ENCODE measurements at regions not wholly inside any gene's neighbourhood (a gene's known extent, or its start where the extent isn't known, plus 50 kb on each side); places are given as distances from the start of the nearest gene placed in this dataset.
"Not testable (repeated sequence)": the region's sequence is repeated elsewhere in the genome, so short reads cannot be mapped to it uniquely, and the experiment has no call there.

GRCh38 chr10:46720386-46720785 is 141.5 kb downstream of the SYT15 start:
- CTCF ChIA-PET; H3K27me3 ChIP-seq (ENCODE audit: control insufficient read depth, insufficient read depth, low read length); DNase-seq (ENCODE audit: low read depth, low spot score); H3K9me3 ChIP-seq (ENCODE audit: control insufficient read depth, insufficient read depth, low read depth, low read length); H3K27ac ChIP-seq (ENCODE audit: low read length); H3K4me1 ChIP-seq (ENCODE audit: control insufficient read depth, insufficient read depth, low read length); BruUV-seq (replicated peaks); in situ Hi-C loops (cut with HindIII; ENCODE audit: low pct_unique_long_range_greater_than_20kb, low sequenced_read_pairs); POLR2A ChIA-PET; intact Hi-C loops (cut with micrococcal nuclease; ENCODE audit: unreplicated experiment); H3K36me3 ChIP-seq (ENCODE audit: control insufficient read depth, insufficient read depth, low read length); H3K4me3 ChIP-seq (ENCODE audit: low read depth in 2 of 2, low read length in 2 of 2): not testable (repeated sequence)
- ATAC-seq, result peak; percentile 77
- TF ChIP-seq CTCF (IDR thresholded peaks at IDR 0.05), result peak; percentile 9; the same call in 1 of the 2 replicates

GRCh38 chr10:46720811-46721518 is 142.0 kb downstream of the SYT15 start:
- H3K27me3 ChIP-seq (ENCODE audit: control insufficient read depth, insufficient read depth, low read length); ATAC-seq; H3K9me3 ChIP-seq (ENCODE audit: control insufficient read depth, insufficient read depth, low read depth, low read length); H3K36me3 ChIP-seq (ENCODE audit: control insufficient read depth, insufficient read depth, low read length); CTCF ChIA-PET; H3K4me1 ChIP-seq (ENCODE audit: control insufficient read depth, insufficient read depth, low read length); in situ Hi-C loops (cut with HindIII; ENCODE audit: low pct_unique_long_range_greater_than_20kb, low sequenced_read_pairs); DNase-seq (ENCODE audit: low read depth, low spot score); H3K4me3 ChIP-seq (ENCODE audit: low read depth in 2 of 2, low read length in 2 of 2); H3K27ac ChIP-seq (ENCODE audit: low read length); BruUV-seq (replicated peaks); POLR2A ChIA-PET; intact Hi-C loops (cut with micrococcal nuclease; ENCODE audit: unreplicated experiment): not testable (repeated sequence)

- H3K36me3 ChIP-seq (ENCODE audit: control insufficient read depth, insufficient read depth, low read length); intact Hi-C loops (cut with micrococcal nuclease; ENCODE audit: unreplicated experiment); H3K27me3 ChIP-seq (ENCODE audit: control insufficient read depth, insufficient read depth, low read length); DNase-seq (ENCODE audit: low read depth, low spot score); H3K9me3 ChIP-seq (ENCODE audit: control insufficient read depth, insufficient read depth, low read depth, low read length); POLR2A ChIA-PET; ATAC-seq; H3K27ac ChIP-seq (ENCODE audit: low read length); BruUV-seq (replicated peaks); H3K4me3 ChIP-seq (ENCODE audit: low read depth in 2 of 2, low read length in 2 of 2); H3K4me1 ChIP-seq (ENCODE audit: control insufficient read depth, insufficient read depth, low read length); CTCF ChIA-PET; in situ Hi-C loops (cut with HindIII; ENCODE audit: low pct_unique_long_range_greater_than_20kb, low sequenced_read_pairs): not testable (repeated sequence)
Observed at GRCh38 chr10:46724258-46724657, 145.3 kb downstream of the SYT15 start.

- H3K27me3 ChIP-seq (ENCODE audit: control insufficient read depth, insufficient read depth, low read length); DNase-seq (ENCODE audit: low read depth, low spot score); POLR2A ChIA-PET; ATAC-seq; in situ Hi-C loops (cut with HindIII; ENCODE audit: low pct_unique_long_range_greater_than_20kb, low sequenced_read_pairs); CTCF ChIA-PET; H3K36me3 ChIP-seq (ENCODE audit: control insufficient read depth, insufficient read depth, low read length); H3K4me1 ChIP-seq (ENCODE audit: control insufficient read depth, insufficient read depth, low read length); H3K4me3 ChIP-seq (ENCODE audit: low read depth in 2 of 2, low read length in 2 of 2); intact Hi-C loops (cut with micrococcal nuclease; ENCODE audit: unreplicated experiment); H3K9me3 ChIP-seq (ENCODE audit: control insufficient read depth, insufficient read depth, low read depth, low read length); BruUV-seq (replicated peaks); H3K27ac ChIP-seq (ENCODE audit: low read length): not testable (repeated sequence)
Observed at GRCh38 chr10:46728359-46728758, 149.4 kb downstream of the SYT15 start.

- POLR2A ChIA-PET; H3K9me3 ChIP-seq (ENCODE audit: control insufficient read depth, insufficient read depth, low read depth, low read length); ATAC-seq; intact Hi-C loops (cut with micrococcal nuclease; ENCODE audit: unreplicated experiment); H3K4me1 ChIP-seq (ENCODE audit: control insufficient read depth, insufficient read depth, low read length); H3K27me3 ChIP-seq (ENCODE audit: control insufficient read depth, insufficient read depth, low read length); H3K36me3 ChIP-seq (ENCODE audit: control insufficient read depth, insufficient read depth, low read length); CTCF ChIA-PET; DNase-seq (ENCODE audit: low read depth, low spot score); BruUV-seq (replicated peaks); in situ Hi-C loops (cut with HindIII; ENCODE audit: low pct_unique_long_range_greater_than_20kb, low sequenced_read_pairs); H3K27ac ChIP-seq (ENCODE audit: low read length); H3K4me3 ChIP-seq (ENCODE audit: low read depth in 2 of 2, low read length in 2 of 2): not testable (repeated sequence)
Observed at GRCh38 chr10:46730729-46731128, 151.8 kb downstream of the SYT15 start.

GRCh38 chr10:46733635-46734261 is 154.8 kb downstream of the SYT15 start:
- H3K9me3 ChIP-seq (ENCODE audit: control insufficient read depth, insufficient read depth, low read depth, low read length); H3K36me3 ChIP-seq (ENCODE audit: control insufficient read depth, insufficient read depth, low read length); H3K4me3 ChIP-seq (ENCODE audit: low read depth in 2 of 2, low read length in 2 of 2); H3K27ac ChIP-seq (ENCODE audit: low read length); in situ Hi-C loops (cut with HindIII; ENCODE audit: low pct_unique_long_range_greater_than_20kb, low sequenced_read_pairs); H3K4me1 ChIP-seq (ENCODE audit: control insufficient read depth, insufficient read depth, low read length); POLR2A ChIA-PET; DNase-seq (ENCODE audit: low read depth, low spot score); ATAC-seq; H3K27me3 ChIP-seq (ENCODE audit: control insufficient read depth, insufficient read depth, low read length); BruUV-seq (replicated peaks); CTCF ChIA-PET; intact Hi-C loops (cut with micrococcal nuclease; ENCODE audit: unreplicated experiment): not testable (repeated sequence)

GRCh38 chr10:46734262-46734642 is 155.3 kb downstream of the SYT15 start:
- POLR2A ChIA-PET; H3K4me3 ChIP-seq (ENCODE audit: low read depth in 2 of 2, low read length in 2 of 2); H3K27ac ChIP-seq (ENCODE audit: low read length); H3K9me3 ChIP-seq (ENCODE audit: control insufficient read depth, insufficient read depth, low read depth, low read length); DNase-seq (ENCODE audit: low read depth, low spot score); in situ Hi-C loops (cut with HindIII; ENCODE audit: low pct_unique_long_range_greater_than_20kb, low sequenced_read_pairs); H3K36me3 ChIP-seq (ENCODE audit: control insufficient read depth, insufficient read depth, low read length); H3K27me3 ChIP-seq (ENCODE audit: control insufficient read depth, insufficient read depth, low read length); ATAC-seq; CTCF ChIA-PET; intact Hi-C loops (cut with micrococcal nuclease; ENCODE audit: unreplicated experiment); H3K4me1 ChIP-seq (ENCODE audit: control insufficient read depth, insufficient read depth, low read length); BruUV-seq (replicated peaks): not testable (repeated sequence)

All from Panc1 (cell line).